Prostate gland (tissue), 2 donors: ENCODE measurements at regions not wholly inside any gene's neighbourhood (a gene's known extent, or its start where the extent isn't known, plus 50 kb on each side); places are given as distances from the start of the nearest gene placed in this dataset.

Experiments used
- DNase-seq: peaks from one replicate; pipeline ENCODE4 v3.0.0-alpha.2; 2019; ENCODE audit warnings: low spot score
- H3K27ac ChIP-seq, 2 donors: fragments of 200-600 bp; sonication (generic); 2 replicates each; pipeline ENCODE4 v1.5.1; 2017 to 2019
- H3K27me3 ChIP-seq: fragments of 200-600 bp; sonication (generic); replicated peaks from 2 replicates; pipeline ENCODE4 v1.5.1; 2019; ENCODE audit not compliant: insufficient read depth
- H3K36me3 ChIP-seq, 2 donors: fragments of 200-600 bp; sonication (generic); 1 replicate in 1 of 2; 2 replicates in 1 of 2; pipeline versions ENCODE4 v1.5.1 to v1.8.1; 2017 to 2019
- H3K4me1 ChIP-seq: fragments of 200-600 bp; sonication (generic); replicated peaks from 2 replicates; pipeline ENCODE4 v1.5.1; 2019
- H3K4me3 ChIP-seq, 2 donors: fragments of 200-600 bp; sonication (generic); 2 replicates each; pipeline ENCODE4 v1.5.1; 2017 to 2019
- H3K9me3 ChIP-seq: fragments of 200-600 bp; sonication (generic); 2 replicates; pipeline ENCODE4 v1.5.1; 2017
- CTCF ChIP-seq, 4 experiments: fragments of 200-600 bp in 2 of 4; fragments of 450-650 bp in 2 of 4; sonication (generic) in 2 of 4; IDR thresholded peaks; 1 replicate in 3 of 4; 2 replicates in 1 of 4; pipeline ENCODE4 v1.5.1; 2016 to 2019; ENCODE audit warnings: antibody characterized with exemption in 4 of 4, mild to moderate bottlenecking in 2 of 4, moderate library complexity in 2 of 4
- POLR2A ChIP-seq: fragments of 450-650 bp; IDR thresholded peaks from one replicate; pipeline ENCODE4 v1.6.1; 2016; ENCODE audit warnings: antibody characterized with exemption, mild to moderate bottlenecking
- POLR2AphosphoS5 ChIP-seq: sonication (generic); formaldehyde crosslinking; IDR thresholded peaks from one replicate; pipeline ENCODE4 v1.6.1; 2017; ENCODE audit warnings: antibody characterized with exemption
- WGBS: methylation state at CpG from one replicate; pipeline ENCODE4 v1.1.5; 2018; 5-methylcytosine and 5-hydroxymethylcytosine counted together
- intact Hi-C: fragments of 100-400 bp; cut with DNase I; formaldehyde crosslinking; loops from one replicate; pipeline ENCODE4 v1.14.2; 2022

GRCh38 chr3:44041726-44042125 lies 200.0 kb upstream of the TOPAZ1 start:
- intact Hi-C loops: no loop called here
- no peak for TF ChIP-seq CTCF (IDR thresholded peaks at IDR 0.05)
- no peak for TF ChIP-seq POLR2A
- no peak for TF ChIP-seq POLR2AphosphoS5
- WGBS: 52% methylated on average over 4 of the region's 4 CpGs

GRCh38 chr3:44042772-44043171 lies 198.9 kb upstream of the TOPAZ1 start:
- intact Hi-C loops: no loop called here
- Histone ChIP-seq H3K27me3 (no peaks in the 10 kb centered on the region), H3K36me3 (no peaks in the 10 kb centered on the region), H3K4me3 (no peak overlapping the region), H3K9me3 (no peaks in the 10 kb centered on the region), H3K4me1 (no peaks in the 10 kb centered on the region), H3K27ac (no peak overlapping the region)
- TF ChIP-seq CTCF (IDR thresholded peaks at IDR 0.05): no peak
- no peak for TF ChIP-seq POLR2AphosphoS5
- TF ChIP-seq POLR2A: no peak
- 83% methylated on average over 4 of the region's 4 CpGs for WGBS
- no peak for DNase-seq

More at GRCh38 chr3:44041726-44042125, 200.0 kb upstream of the TOPAZ1 start:
- no peaks in the 10 kb centered on the region for H3K36me3 ChIP-seq
- H3K4me1 ChIP-seq: no peaks in the 10 kb centered on the region
- H3K27ac ChIP-seq: no peak overlapping the region
- no peak for DNase-seq
- H3K27me3 ChIP-seq: no peaks in the 10 kb centered on the region
- no peaks in the 10 kb centered on the region for H3K9me3 ChIP-seq
- H3K4me3 ChIP-seq: no peak overlapping the region

GRCh38 chr3:44045476-44046275 lies 196.0 kb upstream of the TOPAZ1 start:
- WGBS: 29% methylated on average over 4 of the region's 4 CpGs
- no peaks in the 10 kb centered on the region for H3K9me3 ChIP-seq
- no peaks in the 10 kb centered on the region for H3K36me3 ChIP-seq
- no peak for DNase-seq
- H3K4me3 ChIP-seq: no peak overlapping the region
- H3K27ac ChIP-seq: no peak overlapping the region
- TF ChIP-seq POLR2A (no peak), POLR2AphosphoS5 (no peak), CTCF (IDR thresholded peaks at IDR 0.05) (no peak)
- intact Hi-C loops: no loop called here
- H3K27me3 ChIP-seq: no peaks in the 10 kb centered on the region
- no peaks in the 10 kb centered on the region for H3K4me1 ChIP-seq

- no peaks in the 10 kb centered on the region for H3K36me3 ChIP-seq
- TF ChIP-seq POLR2AphosphoS5 (no peak), POLR2A (no peak), CTCF (IDR thresholded peaks at IDR 0.05) (no peak)
- intact Hi-C loops: no loop called here
- WGBS: 77% methylated on average over 3 of the region's 3 CpGs
- no peaks in the 10 kb centered on the region for H3K4me1 ChIP-seq
- H3K4me3 ChIP-seq: no peak overlapping the region
- H3K27me3 ChIP-seq: no peaks in the 10 kb centered on the region
- H3K27ac ChIP-seq: no peak overlapping the region
- H3K9me3 ChIP-seq: no peaks in the 10 kb centered on the region
- no peak for DNase-seq
Measured at GRCh38 chr3:44047796-44048195, 193.9 kb upstream of the TOPAZ1 start.
